B cell (primary cell): ENCODE measurements at regions not wholly inside any gene's neighbourhood (a gene's known extent, or its start where the extent isn't known, plus 50 kb on each side); places are given as distances from the start of the nearest gene placed in this dataset.

Experiments used
- ATAC-seq: fragments of 200-7000 bp; cut with Tn5 transposase; one replicate; pipeline ENCODE4 v1.10.0; 2021; ENCODE audit warnings: low read depth, mild to moderate bottlenecking, moderate number of reproducible peaks, moderate library complexity
- CTCF ChIA-PET: fragments of 350-600 bp; sonication (Branson Sonifier 250); formaldehyde crosslinking; loops from one replicate; lab custom pipeline; 2021; ENCODE audit warnings: antibody characterized with exemption, inconsistent platforms; lab: Charles Lee
- POLR2A ChIA-PET: fragments of 350-600 bp; sonication (Branson Sonifier 250); formaldehyde crosslinking; loops from one replicate; lab custom pipeline; 2021; ENCODE audit warnings: antibody characterized with exemption; lab: Charles Lee
- DNase-seq: peaks from one replicate; pipeline ENCODE4 v3.0.0; 2013
- H2AFZ ChIP-seq: 2 replicates; pipeline ENCODE4 v1.6.1; 2012; ENCODE audit warnings: mild to moderate bottlenecking, low read depth, low read length; ENCODE audit not compliant: insufficient read depth, poor library complexity, severe bottlenecking
- H3K27ac ChIP-seq, 2 donors: 1 replicate in 1 of 2; 2 replicates in 1 of 2; pipeline ENCODE4 v1.5.1; 2012 to 2013; ENCODE audit warnings: low read length in 2 of 2, mild to moderate bottlenecking in 2 of 2, moderate library complexity in 1 of 2
- H3K27me3 ChIP-seq, 4 experiments: fragments of 200-600 bp in 1 of 4; sonication (generic) in 1 of 4; replicated peaks in 1 of 4; 1 replicate in 2 of 4; 2 replicates in 2 of 4; pipeline versions ENCODE4 v1.6.1 to v1.7.0; 2013 to 2016; ENCODE audit warnings: low read length in 3 of 4, mild to moderate bottlenecking in 2 of 4, mixed read lengths in 1 of 4, moderate library complexity in 1 of 4; ENCODE audit not compliant: insufficient read depth in 4 of 4, control insufficient read depth in 3 of 4; ENCODE audit errors: control extremely low read depth in 1 of 4
- H3K36me3 ChIP-seq, 2 experiments: replicated peaks in 1 of 2; 1 replicate in 1 of 2; 2 replicates in 1 of 2; pipeline versions ENCODE4 v1.6.1 to v1.7.1; 2013; ENCODE audit warnings: low read length in 1 of 2; ENCODE audit not compliant: insufficient read depth in 2 of 2, control insufficient read depth in 1 of 2; ENCODE audit errors: control extremely low read depth in 1 of 2, extremely low read depth in 1 of 2
- H3K4me1 ChIP-seq, 2 donors: fragments of 200-600 bp in 1 of 2; sonication (generic) in 1 of 2; 1 replicate in 1 of 2; 2 replicates in 1 of 2; pipeline versions ENCODE4 v1.5.1 to v1.6.1; 2013 to 2017; ENCODE audit warnings: low read length in 2 of 2; ENCODE audit not compliant: control insufficient read depth in 2 of 2, insufficient read depth in 2 of 2
- H3K4me2 ChIP-seq: replicated peaks from 2 replicates; pipeline ENCODE3; 2012; ENCODE audit warnings: mild to moderate bottlenecking, low read depth, low read length; ENCODE audit not compliant: poor library complexity, severe bottlenecking
- H3K4me3 ChIP-seq, 5 experiments: fragments of 200-600 bp in 1 of 5; sonication (generic) in 1 of 5; 1 replicate in 3 of 5; 2 replicates in 2 of 5; pipeline versions ENCODE4 v1.5.1 to v1.7.0; 2011 to 2016; ENCODE audit warnings: low read length in 4 of 5, mild to moderate bottlenecking in 4 of 5, low read depth in 2 of 5, control low read depth in 1 of 5, moderate library complexity in 1 of 5; ENCODE audit not compliant: insufficient read depth in 1 of 5; ENCODE audit errors: control extremely low read depth in 1 of 5, extremely low read depth in 1 of 5
- H3K79me2 ChIP-seq: fragments of 200-600 bp; sonication (generic); one replicate; pipeline ENCODE4 v1.6.0; 2016; ENCODE audit warnings: low read length; ENCODE audit not compliant: control insufficient read depth, insufficient read depth
- H3K9ac ChIP-seq: fragments of 200-600 bp; sonication (generic); 2 replicates; pipeline ENCODE4 v1.6.1; 2017; ENCODE audit warnings: mild to moderate bottlenecking, low read length, moderate library complexity
- H3K9me3 ChIP-seq, 3 donors: one replicate each; pipeline versions ENCODE4 v1.6.1 to v1.7.1; 2013; ENCODE audit warnings: low read length in 2 of 3; ENCODE audit not compliant: control insufficient read depth in 2 of 3, insufficient read depth in 1 of 3; ENCODE audit errors: control extremely low read depth in 1 of 3
- H4K20me1 ChIP-seq: 2 replicates; pipeline ENCODE4 v1.6.0; 2012; ENCODE audit warnings: mild to moderate bottlenecking, low read length; ENCODE audit not compliant: insufficient read depth, control insufficient read depth, poor library complexity, severe bottlenecking
- H3K27ac Mint-ChIP-seq: one replicate; pipeline ENCODE4 v1.8.0; 2021; ENCODE audit warnings: mixed read lengths
- H3K27me3 Mint-ChIP-seq: one replicate; pipeline ENCODE4 v1.8.0; 2021; ENCODE audit warnings: mixed read lengths
- H3K4me1 Mint-ChIP-seq: one replicate; pipeline ENCODE4 v1.8.0; 2021; ENCODE audit warnings: mixed read lengths
- H3K4me3 Mint-ChIP-seq: one replicate; pipeline ENCODE4 v1.8.0; 2021; ENCODE audit warnings: mixed read lengths
- H3K9me3 Mint-ChIP-seq: one replicate; pipeline ENCODE4 v1.8.0; 2022; ENCODE audit warnings: mixed read lengths; ENCODE audit not compliant: insufficient read depth
- CTCF ChIP-seq: fragments of 200-600 bp; IDR thresholded peaks from one replicate; pipeline ENCODE4 v1.8.0; 2022; ENCODE audit warnings: antibody characterized with exemption, mild to moderate bottlenecking
- EZH2 ChIP-seq: IDR thresholded peaks from 2 replicates; pipeline ENCODE4 v1.6.1; 2012; ENCODE audit warnings: borderline replicate concordance, low read depth, mild to moderate bottlenecking, moderate library complexity, low read length; ENCODE audit not compliant: insufficient read depth, poor library complexity, severe bottlenecking
- WGBS: methylation state at CpG from one replicate; pipeline ENCODE4 v1.1.5; 2013; ENCODE audit warnings: missing lambda C conversion rate; ENCODE audit not compliant: insufficient coverage; 5-methylcytosine and 5-hydroxymethylcytosine counted together
- intact Hi-C: fragments of 100-400 bp; cut with micrococcal nuclease; formaldehyde crosslinking; loops from one replicate; pipeline ENCODE4 v1.10.0; 2022

- Histone ChIP-seq H3K27me3 (peaks cover 0 to 3% (median 0%) of the 10 kb centered on the region in 4 experiments), H3K27ac (no peak overlapping the region), H4K20me1 (no peaks in the 10 kb centered on the region), H3K4me3 (no peak overlapping the region), H3K4me1 (no peaks in the 10 kb centered on the region), H3K9me3 (no peaks in the 10 kb centered on the region), H2AFZ (no peak overlapping the region), H3K36me3 (no peaks in the 10 kb centered on the region), H3K9ac (no peak overlapping the region), H3K79me2 (no peaks in the 10 kb centered on the region), H3K4me2 (no peak overlapping the region)
- ChIA-PET POLR2A (no interaction called here), CTCF (no interaction called here)
- WGBS: 89% methylated on average over 6 of the region's 7 CpGs
- no peaks in the 10 kb centered on the region for H3K9me3 Mint-ChIP-seq
- no peak overlapping the region for H3K27ac Mint-ChIP-seq
- DNase-seq: no peak
- peaks cover 13% of the 10 kb centered on the region for H3K27me3 Mint-ChIP-seq
- no peak overlapping the region for H3K4me3 Mint-ChIP-seq
- no peak for TF ChIP-seq CTCF
- TF ChIP-seq EZH2: no peak
- peaks cover 2% of the 10 kb centered on the region for H3K4me1 Mint-ChIP-seq
- intact Hi-C loops: no loop called here
- ATAC-seq: no peak
These were observed 60.0 kb downstream of the ING1 start for GRCh38 chr13:110773480-110773879.

- TF ChIP-seq CTCF: no peak
- no peak for TF ChIP-seq EZH2
- 100% methylated on average over 1 of the region's 1 CpG for WGBS
- H3K4me1 Mint-ChIP-seq: peaks cover 2% of the 10 kb centered on the region
- H3K4me3 Mint-ChIP-seq: no peak overlapping the region
- CTCF ChIA-PET: no interaction called here
- DNase-seq: no peak
- H2AFZ ChIP-seq: no peak overlapping the region
- no peaks in the 10 kb centered on the region for H3K36me3 ChIP-seq
- H3K9me3 Mint-ChIP-seq: no peaks in the 10 kb centered on the region
- no peak overlapping the region for H3K27ac ChIP-seq
- H3K9me3 ChIP-seq: no peaks in the 10 kb centered on the region
- H3K27me3 Mint-ChIP-seq: peaks cover 13% of the 10 kb centered on the region
- H3K4me1 ChIP-seq: no peaks in the 10 kb centered on the region
- no peaks in the 10 kb centered on the region for H3K79me2 ChIP-seq
- intact Hi-C loops: no loop called here
- no peak overlapping the region for H3K9ac ChIP-seq
- no peak overlapping the region for H3K27ac Mint-ChIP-seq
- H3K4me2 ChIP-seq: no peak overlapping the region
- no peaks in the 10 kb centered on the region for H4K20me1 ChIP-seq
- no peak for ATAC-seq
- H3K27me3 ChIP-seq: peaks cover 0 to 3% (median 0%) of the 10 kb centered on the region in 4 experiments
- POLR2A ChIA-PET: no interaction called here
- H3K4me3 ChIP-seq: no peak overlapping the region
These were observed 60.6 kb downstream of the ING1 start for GRCh38 chr13:110774051-110774450.
